Calu3 (cell line): ENCODE measurements at regions not wholly inside any gene's neighbourhood (a gene's known extent, or its start where the extent isn't known, plus 50 kb on each side); places are given as distances from the start of the nearest gene placed in this dataset. TPM values are rescaled to one million over a fixed set of nuclear protein-coding genes. Genes with fewer than 3 reads are reported as not detected.

Experiments used
- BruUV-seq: library from RNA; stranded (reverse); fragments of 400-500 nt; replicated peaks from 2 replicates; lab custom pipeline; 2021; lab: Mats Ljungman, UMichigan
- CTCF ChIA-PET: fragments of 300-600 bp; sonication (Branson Sonifier 250); formaldehyde crosslinking; loops from one replicate; lab custom pipeline; 2022; ENCODE audit warnings: antibody characterized with exemption; lab: Charles Lee
- DNase-seq: peaks from one replicate; pipeline ENCODE4 v3.0.0; 2022
- H3K27ac Mint-ChIP-seq: one replicate; pipeline ENCODE4 v1.8.0; 2022; ENCODE audit warnings: mixed read lengths; ENCODE audit not compliant: unreplicated experiment
- H3K27me3 Mint-ChIP-seq: one replicate; pipeline ENCODE4 v1.8.0; 2022; ENCODE audit warnings: mixed read lengths; ENCODE audit not compliant: unreplicated experiment
- H3K36me3 Mint-ChIP-seq: one replicate; pipeline ENCODE4 v1.8.0; 2022; ENCODE audit warnings: mild to moderate bottlenecking, moderate library complexity, mixed read lengths; ENCODE audit not compliant: insufficient read depth, unreplicated experiment
- H3K4me1 Mint-ChIP-seq: one replicate; pipeline ENCODE4 v1.8.0; 2022; ENCODE audit warnings: mild to moderate bottlenecking, low read depth, mixed read lengths; ENCODE audit not compliant: unreplicated experiment
- H3K4me3 Mint-ChIP-seq: one replicate; pipeline ENCODE4 v1.8.0; 2022; ENCODE audit warnings: mild to moderate bottlenecking, low read depth, moderate library complexity, mixed read lengths; ENCODE audit not compliant: unreplicated experiment
- H3K9me3 Mint-ChIP-seq: one replicate; pipeline ENCODE4 v1.8.0; 2022; ENCODE audit warnings: low read depth, mixed read lengths; ENCODE audit not compliant: unreplicated experiment
- intact Hi-C: fragments of 100-400 bp; cut with micrococcal nuclease; formaldehyde crosslinking; loops from one replicate; pipeline ENCODE4 v1.10.0; 2022; ENCODE audit not compliant: unreplicated experiment
- microRNA-seq: library from miRNA; unstranded; fragments of <30 nt; microRNA quantifications from one replicate; pipeline ENCODE4 v1.2.0, GENCODE V29; 2022
- TF ChIP-seq, protein P1 (sequence below): fragments of 200-600 bp; IDR thresholded peaks from one replicate; pipeline ENCODE4 v1.8.0; 2022; ENCODE audit warnings: antibody characterized with exemption; ENCODE audit not compliant: unreplicated experiment

DNA sequence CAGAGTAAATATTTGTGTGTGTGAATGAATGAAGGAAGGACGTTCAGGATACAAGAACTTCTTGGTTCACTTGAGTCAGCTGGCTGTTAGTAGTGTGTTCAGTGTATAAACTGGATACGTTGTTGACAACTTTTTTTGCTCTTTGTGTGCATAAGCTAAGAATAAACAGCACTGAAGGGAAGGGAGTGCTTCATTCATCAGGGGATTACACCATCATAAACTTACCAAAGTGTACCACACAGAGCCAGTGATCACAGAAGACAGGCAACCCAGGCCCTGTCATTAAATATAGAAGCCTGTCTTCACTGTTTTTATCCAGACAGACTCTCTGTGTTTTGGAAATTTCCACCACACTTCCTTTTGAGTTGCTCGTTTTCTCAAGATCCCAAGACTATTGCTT is 55.5 kb upstream of the MEF2C start:
- Mint-ChIP-seq H3K4me3 (no peak overlapping the region), H3K27me3 (no peaks in the 10 kb centered on the region), H3K9me3 (no peaks in the 10 kb centered on the region), H3K27ac (no peak overlapping the region), H3K36me3 (no peaks in the 10 kb centered on the region), H3K4me1 (no peaks in the 10 kb centered on the region)
- TF ChIP-seq, protein P1, sequence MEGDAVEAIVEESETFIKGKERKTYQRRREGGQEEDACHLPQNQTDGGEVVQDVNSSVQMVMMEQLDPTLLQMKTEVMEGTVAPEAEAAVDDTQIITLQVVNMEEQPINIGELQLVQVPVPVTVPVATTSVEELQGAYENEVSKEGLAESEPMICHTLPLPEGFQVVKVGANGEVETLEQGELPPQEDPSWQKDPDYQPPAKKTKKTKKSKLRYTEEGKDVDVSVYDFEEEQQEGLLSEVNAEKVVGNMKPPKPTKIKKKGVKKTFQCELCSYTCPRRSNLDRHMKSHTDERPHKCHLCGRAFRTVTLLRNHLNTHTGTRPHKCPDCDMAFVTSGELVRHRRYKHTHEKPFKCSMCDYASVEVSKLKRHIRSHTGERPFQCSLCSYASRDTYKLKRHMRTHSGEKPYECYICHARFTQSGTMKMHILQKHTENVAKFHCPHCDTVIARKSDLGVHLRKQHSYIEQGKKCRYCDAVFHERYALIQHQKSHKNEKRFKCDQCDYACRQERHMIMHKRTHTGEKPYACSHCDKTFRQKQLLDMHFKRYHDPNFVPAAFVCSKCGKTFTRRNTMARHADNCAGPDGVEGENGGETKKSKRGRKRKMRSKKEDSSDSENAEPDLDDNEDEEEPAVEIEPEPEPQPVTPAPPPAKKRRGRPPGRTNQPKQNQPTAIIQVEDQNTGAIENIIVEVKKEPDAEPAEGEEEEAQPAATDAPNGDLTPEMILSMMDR: no peak
- no TSS peak for BruUV-seq
- CTCF ChIA-PET: no interaction called here
- intact Hi-C loops: no loop called here
- DNase-seq: no peak

DNA sequence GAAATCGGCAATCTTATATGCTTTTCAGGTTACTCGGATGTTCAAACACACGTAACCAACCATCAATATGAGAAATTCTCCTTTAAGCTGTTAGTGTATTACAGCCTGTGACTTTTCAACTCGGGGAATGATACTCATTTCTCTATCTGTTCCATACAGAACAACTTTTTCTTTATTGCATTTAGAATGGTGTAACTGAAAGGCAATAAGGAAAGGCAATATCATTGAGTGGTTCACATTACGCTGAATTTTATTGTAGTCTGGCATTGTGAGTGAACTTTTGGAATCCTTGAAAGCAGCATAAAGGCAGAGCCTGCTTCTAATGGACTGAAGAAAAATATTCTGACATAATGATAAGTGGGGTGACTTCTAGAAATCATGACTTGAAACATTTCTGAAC is 54.4 kb upstream of the MEF2C start:
- no TSS peak for BruUV-seq
- no peaks in the 10 kb centered on the region for H3K4me1 Mint-ChIP-seq
- CTCF ChIA-PET: no interaction called here
- H3K27ac Mint-ChIP-seq: no peak overlapping the region
- H3K27me3 Mint-ChIP-seq: no peaks in the 10 kb centered on the region
- intact Hi-C loops: no loop called here
- H3K9me3 Mint-ChIP-seq: no peaks in the 10 kb centered on the region
- no peak for DNase-seq
- TF ChIP-seq, protein P1: no peak
- no peak overlapping the region for H3K4me3 Mint-ChIP-seq
- H3K36me3 Mint-ChIP-seq: no peaks in the 10 kb centered on the region

DNA sequence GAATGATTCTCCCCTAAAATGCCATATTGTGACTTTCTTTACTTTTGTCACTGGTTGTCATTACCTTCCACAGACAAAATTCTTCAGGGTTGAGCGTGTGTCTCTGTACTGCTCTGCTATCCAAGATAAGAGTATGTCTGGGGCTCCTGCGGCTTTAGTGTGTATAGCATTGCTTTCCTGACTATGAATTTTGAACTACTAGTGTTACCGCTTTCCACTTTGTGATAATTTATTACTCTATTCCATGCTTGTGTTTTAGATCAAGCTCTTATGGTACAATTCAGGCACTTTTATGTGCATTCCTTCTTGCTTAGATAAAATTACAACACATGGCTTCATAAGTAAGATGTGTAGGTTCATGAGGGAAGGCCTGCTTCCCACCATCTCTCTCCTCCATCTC is 51.5 kb upstream of the MEF2C start:
- Mint-ChIP-seq H3K4me1 (no peaks in the 10 kb centered on the region), H3K36me3 (no peaks in the 10 kb centered on the region), H3K9me3 (no peaks in the 10 kb centered on the region), H3K27ac (no peak overlapping the region), H3K4me3 (no peak overlapping the region), H3K27me3 (no peaks in the 10 kb centered on the region)
- DNase-seq: no peak
- CTCF ChIA-PET: no interaction called here
- TF ChIP-seq, protein P1: no peak
- intact Hi-C loops: no loop called here
- BruUV-seq: no TSS peak

Small RNAs in the stretch of these regions (microRNA-seq; reads per million reads assigned to microRNA genes)
- not detected for gene MIR3660
